K562 (cell line): ENCODE measurements at regions not wholly inside any gene's neighbourhood (a gene's known extent, or its start where the extent isn't known, plus 50 kb on each side); places are given as distances from the start of the nearest gene placed in this dataset.

Source experiments
- ATAC-seq: fragments of 200-7000 bp; cut with Tn5 transposase; 3 replicates; pipeline ENCODE4 v1.9.1; 2020; ENCODE audit warnings: moderate library complexity
- BruUV-seq: library from RNA; stranded (reverse); fragments of 400-500 nt; replicated peaks from 2 replicates; lab custom pipeline; 2021; lab: Mats Ljungman, UMichigan
- CTCF ChIA-PET: fragments of 300-600 bp; formaldehyde crosslinking; extraction: SDS; loops from one replicate; lab custom pipeline; 2021; ENCODE audit warnings: low intra/inter-chr PET ratio; lab: Yijun Ruan, JAX
- POLR2A ChIA-PET: fragments of 300-600, 350-650 bp; sonication (Branson Sonifier 250); formaldehyde crosslinking; extraction: SDS; loops from one replicate; lab custom pipeline; 2021; ENCODE audit warnings: antibody characterized with exemption, inconsistent platforms; lab: Yijun Ruan, JAX
- DNase-seq, 4 experiments: peaks; one replicate each; pipeline versions ENCODE4 v3.0.0 to v3.0.0-alpha.2; 2011 to 2018; ENCODE audit warnings: low spot score in 3 of 4, mixed read lengths in 3 of 4; ENCODE audit errors: extremely low read depth in 1 of 4
- FAIRE-seq: peaks from 2 replicates; lab custom pipeline; 2011; peaks lifted over from hg19 to GRCh38; lab: Jason Lieb, UNC
- H2AFZ ChIP-seq: 2 replicates; pipeline ENCODE4 v1.6.0; 2011; ENCODE audit warnings: low read depth, low read length, control low read depth, inconsistent platforms
- H3K27ac ChIP-seq: fragments of 200-600 bp; 3 replicates; pipeline ENCODE4 v1.8.0; 2011; ENCODE audit warnings: low read depth, mild to moderate bottlenecking, control low read depth, inconsistent platforms, low read length, moderate library complexity, mixed read lengths; ENCODE audit errors: extremely low read depth
- H3K27me3 ChIP-seq, 2 experiments: fragments of 300-600 bp in 1 of 2; 2 replicates in 1 of 2; 3 replicates in 1 of 2; pipeline versions ENCODE4 v1.6.0 to v1.8.0; 2011; ENCODE audit warnings: inconsistent platforms in 2 of 2, low read length in 2 of 2, mild to moderate bottlenecking in 1 of 2, mixed read lengths in 1 of 2, moderate library complexity in 1 of 2; ENCODE audit not compliant: control insufficient read depth in 2 of 2, insufficient read depth in 2 of 2
- H3K36me3 ChIP-seq: fragments of 300-600 bp; 3 replicates; pipeline ENCODE4 v1.8.0; 2011; ENCODE audit warnings: mild to moderate bottlenecking, low read length, inconsistent platforms; ENCODE audit not compliant: control insufficient read depth, insufficient read depth
- H3K4me1 ChIP-seq, 2 experiments: fragments of 200-600 bp in 1 of 2; replicated peaks in 1 of 2; 2 replicates in 1 of 2; 3 replicates in 1 of 2; pipeline versions ENCODE4 v1.5.1 to v1.8.0; 2011; ENCODE audit warnings: inconsistent platforms in 2 of 2, low read length in 2 of 2, mild to moderate bottlenecking in 1 of 2, mixed read lengths in 1 of 2, moderate library complexity in 1 of 2; ENCODE audit not compliant: control insufficient read depth in 2 of 2, insufficient read depth in 2 of 2
- H3K4me2 ChIP-seq: 2 replicates; pipeline ENCODE4 v1.6.1; 2011; ENCODE audit warnings: low read length, control low read depth, inconsistent platforms, mixed read lengths; ENCODE audit not compliant: insufficient read depth
- H3K4me3 ChIP-seq: fragments of 200-600 bp; sonication (generic), shearing (Covaris generic); 2 replicates; pipeline ENCODE4 v1.5.1; 2016; ENCODE audit warnings: control low read depth, inconsistent platforms
- H3K79me2 ChIP-seq: fragments of 200-600 bp; 3 replicates; pipeline ENCODE4 v1.8.0; 2011; ENCODE audit warnings: low read length, inconsistent platforms; ENCODE audit not compliant: control insufficient read depth, insufficient read depth
- H3K9ac ChIP-seq, 2 experiments: 2 replicates each; pipeline versions ENCODE4 v1.6.0 to v1.6.1; 2011; ENCODE audit warnings: low read depth in 2 of 2, low read length in 2 of 2, control low read depth in 1 of 2, inconsistent platforms in 1 of 2, mild to moderate bottlenecking in 1 of 2, mixed read lengths in 1 of 2; ENCODE audit not compliant: insufficient read depth in 1 of 2
- H3K9me1 ChIP-seq: one replicate; pipeline ENCODE4 v1.6.0; 2011; ENCODE audit warnings: inconsistent platforms, mild to moderate bottlenecking, low read length, moderate library complexity; ENCODE audit not compliant: control insufficient read depth, insufficient read depth
- H3K9me3 ChIP-seq: replicated peaks from 2 replicates; pipeline ENCODE4 v1.5.1; 2011; ENCODE audit warnings: low read depth, low read length, inconsistent platforms; ENCODE audit not compliant: control insufficient read depth, insufficient read depth
- H4K20me1 ChIP-seq: replicated peaks from 2 replicates; pipeline ENCODE4 v1.6.1; 2011; ENCODE audit warnings: low read length, inconsistent platforms, mixed read lengths; ENCODE audit not compliant: control insufficient read depth, insufficient read depth
- BHLHE40 ChIP-seq: IDR thresholded peaks from 2 replicates; pipeline ENCODE4 v1.6.1; 2011; ENCODE audit warnings: low read length, improper control_type of control experiment
- CREB3L1 ChIP-seq: fragments of 450-650 bp; IDR thresholded peaks from 2 replicates; pipeline ENCODE4 v1.6.1; 2014; ENCODE audit warnings: low read depth, mild to moderate bottlenecking, moderate library complexity, borderline replicate concordance
- HMG20A ChIP-seq: fragments of 450-650 bp; formaldehyde crosslinking; conservative IDR thresholded peaks from 2 replicates; pipeline ENCODE4 v1.4.0; 2020; ENCODE audit warnings: mild to moderate bottlenecking, mixed read lengths
- MED1 ChIP-seq: sonication (generic); formaldehyde crosslinking; IDR thresholded peaks from 2 replicates; pipeline ENCODE4 v1.8.1; 2023; ENCODE audit warnings: missing genetic modification reagents, borderline replicate concordance
- ZNF318 ChIP-seq, 2 experiments: fragments of 450-650 bp; IDR thresholded peaks; 2 replicates each; pipeline ENCODE4 v1.6.1; 2016; ENCODE audit warnings: mild to moderate bottlenecking in 2 of 2, borderline replicate concordance in 1 of 2, low read depth in 1 of 2, moderate library complexity in 1 of 2
- ZNF695 ChIP-seq: fragments of 450-650 bp; formaldehyde crosslinking; IDR thresholded peaks from 2 replicates; pipeline ENCODE4 v1.4.0; 2020; ENCODE audit warnings: mild to moderate bottlenecking, moderate library complexity
- WGBS: fragments of 100-300 bp; shearing (Covaris generic); methylation state at CpG from one replicate; pipeline ENCODE4 v1.1.6; 2016; ENCODE audit warnings: low coverage, mixed read lengths; ENCODE audit not compliant: insufficient coverage; ENCODE audit errors: missing lambda C conversion rate; 5-methylcytosine and 5-hydroxymethylcytosine counted together
- in situ Hi-C: fragments of 300-500 bp; cut with MboI; formaldehyde crosslinking; loops from 4 replicates; pipeline ENCODE4 v1.15.0; 2018; ENCODE audit warnings: inconsistent platforms, mixed read lengths
- intact Hi-C: fragments of 100-400 bp; cut with micrococcal nuclease; formaldehyde crosslinking; loops from 2 replicates; pipeline ENCODE4 v1.14.2; 2022

GRCh38 chr12:86379337-86379736 lies 123.1 kb upstream of the MGAT4C start:
- ChIA-PET POLR2A (no interaction called here), CTCF (no interaction called here)
- no peaks in the 10 kb centered on the region for H3K36me3 ChIP-seq
- no peaks in the 10 kb centered on the region for H3K4me1 ChIP-seq
- no peaks in the 10 kb centered on the region for H3K9me3 ChIP-seq
- intact Hi-C loops (no loop called here), in situ Hi-C loops (no loop called here)
- DNase-seq (no peak), FAIRE-seq (no peak), ATAC-seq (no peak)
- no peak overlapping the region for H2AFZ ChIP-seq
- TF ChIP-seq ZNF695 (CRISPR knock-in tag) (no peak), HMG20A (CRISPR knock-in tag) (no peak), CREB3L1 (no peak), BHLHE40 (no peak), MED1 (CRISPR knock-in tag) (no peak), ZNF318 (IDR thresholded peaks at IDR 0.05; ENCODE audit: borderline replicate concordance in 1 of 2, low read depth in 1 of 2) (no peak)
- H3K4me3 ChIP-seq, result no peak overlapping the region
- H3K4me2 ChIP-seq, result no peak overlapping the region
- no peak overlapping the region for H3K27ac ChIP-seq
- WGBS, result 7% methylated on average over 1 of the region's 1 CpG
- no TSS peak for BruUV-seq
- H3K9me1 ChIP-seq, result no peaks in the 10 kb centered on the region
- H4K20me1 ChIP-seq, result no peaks in the 10 kb centered on the region
- H3K9ac ChIP-seq, result no peak overlapping the region
- no peaks in the 10 kb centered on the region for H3K79me2 ChIP-seq
- no peaks in the 10 kb centered on the region for H3K27me3 ChIP-seq
